Neuronal stem cell (in vitro differentiated cells): ENCODE measurements at regions not wholly inside any gene's neighbourhood (a gene's known extent, or its start where the extent isn't known, plus 50 kb on each side); places are given as distances from the start of the nearest gene placed in this dataset.

ENCODE experiments used
- DNase-seq: peaks from one replicate; pipeline ENCODE4 v3.0.0-alpha.2; 2013; ENCODE audit warnings: low spot score
- H2AFZ ChIP-seq: one replicate; pipeline ENCODE4 v1.6.1; 2013; ENCODE audit warnings: mild to moderate bottlenecking, low read length, inconsistent platforms
- H2AK5ac ChIP-seq: 2 replicates; pipeline ENCODE4 v1.6.1; 2013; ENCODE audit warnings: low read depth, mild to moderate bottlenecking, inconsistent platforms, low read length, moderate library complexity, mixed read lengths
- H2BK120ac ChIP-seq: 2 replicates; pipeline ENCODE4 v1.6.1; 2013; ENCODE audit warnings: low read depth, mild to moderate bottlenecking, inconsistent platforms, low read length, moderate library complexity, mixed read lengths
- H2BK12ac ChIP-seq: one replicate; pipeline ENCODE4 v1.6.1; 2013; ENCODE audit warnings: low read length, inconsistent platforms
- H2BK15ac ChIP-seq: 2 replicates; pipeline ENCODE4 v1.6.1; 2013; ENCODE audit warnings: mild to moderate bottlenecking, low read length, inconsistent platforms, mixed read lengths
- H2BK5ac ChIP-seq: one replicate; pipeline ENCODE4 v1.6.1; 2013; ENCODE audit warnings: inconsistent platforms, mild to moderate bottlenecking, low read length, moderate library complexity
- H3K14ac ChIP-seq: one replicate; pipeline ENCODE4 v1.6.1; 2013; ENCODE audit warnings: low read length, inconsistent platforms
- H3K18ac ChIP-seq: 2 replicates; pipeline ENCODE4 v1.6.1; 2013; ENCODE audit warnings: low read length, inconsistent platforms
- H3K23ac ChIP-seq: 2 replicates; pipeline ENCODE4 v1.6.1; 2013; ENCODE audit warnings: low read depth, mild to moderate bottlenecking, mixed read lengths, low read length, inconsistent platforms; ENCODE audit not compliant: poor library complexity
- H3K27ac ChIP-seq: replicated peaks from 3 replicates; pipeline ENCODE4 v1.5.1; 2013; ENCODE audit warnings: low read length, inconsistent platforms
- H3K27me3 ChIP-seq, 3 experiments: 2 replicates each; pipeline ENCODE4 v1.6.1; 2013; ENCODE audit warnings: low read length in 3 of 3, mild to moderate bottlenecking in 2 of 3, inconsistent platforms in 1 of 3, low read depth in 1 of 3, mixed read lengths in 1 of 3, moderate library complexity in 1 of 3; ENCODE audit not compliant: control insufficient read depth in 3 of 3, insufficient read depth in 3 of 3
- H3K36me3 ChIP-seq, 2 donors: replicated peaks in 1 of 2; 2 replicates each; pipeline ENCODE4 v1.6.1; 2013; ENCODE audit warnings: low read length in 2 of 2; ENCODE audit not compliant: control insufficient read depth in 2 of 2, insufficient read depth in 2 of 2
- H3K4ac ChIP-seq: 2 replicates; pipeline ENCODE4 v1.6.1; 2013; ENCODE audit warnings: inconsistent platforms, mild to moderate bottlenecking, low read length, moderate library complexity
- H3K4me1 ChIP-seq, 2 donors: 1 replicate in 1 of 2; 2 replicates in 1 of 2; pipeline ENCODE4 v1.6.1; 2013; ENCODE audit warnings: low read length in 2 of 2, low read depth in 1 of 2; ENCODE audit not compliant: control insufficient read depth in 2 of 2, insufficient read depth in 1 of 2
- H3K4me2 ChIP-seq: one replicate; pipeline ENCODE4 v1.6.1; 2013; ENCODE audit warnings: mild to moderate bottlenecking, low read length, inconsistent platforms; ENCODE audit not compliant: insufficient read depth, poor library complexity, severe bottlenecking
- H3K4me3 ChIP-seq, 2 donors: 2 replicates each; pipeline ENCODE4 v1.5.1; 2013; ENCODE audit warnings: low read length in 2 of 2, mild to moderate bottlenecking in 2 of 2, inconsistent platforms in 1 of 2, moderate library complexity in 1 of 2
- H3K79me1 ChIP-seq: one replicate; pipeline ENCODE4 v1.6.1; 2013; ENCODE audit warnings: low read depth, mild to moderate bottlenecking, inconsistent platforms, low read length, moderate library complexity
- H3K9ac ChIP-seq: one replicate; pipeline ENCODE4 v1.6.1; 2013; ENCODE audit warnings: mild to moderate bottlenecking, low read depth, low read length, inconsistent platforms; ENCODE audit not compliant: poor library complexity
- H3K9me3 ChIP-seq, 2 donors: replicated peaks in 1 of 2; 2 replicates each; pipeline versions ENCODE3 to v1.6.1; 2013; ENCODE audit warnings: low read length in 2 of 2, mild to moderate bottlenecking in 2 of 2, inconsistent platforms in 1 of 2, low read depth in 1 of 2, mixed read lengths in 1 of 2, moderate library complexity in 1 of 2; ENCODE audit not compliant: control insufficient read depth in 2 of 2, insufficient read depth in 1 of 2
- H4K8ac ChIP-seq: one replicate; pipeline ENCODE4 v1.6.1; 2013; ENCODE audit warnings: low read depth, mild to moderate bottlenecking, inconsistent platforms, low read length, moderate library complexity
- H4K91ac ChIP-seq: one replicate; pipeline ENCODE4 v1.6.1; 2013; ENCODE audit warnings: low read length, low read depth, mild to moderate bottlenecking, inconsistent platforms; ENCODE audit not compliant: poor library complexity
- WGBS, 2 donors: extraction: QIAGEN DNeasy Blood & Tissue Kit; methylation state at CpG; one replicate each; pipeline ENCODE4 v1.1.7; 2013; ENCODE audit warnings: missing lambda C conversion rate in 2 of 2, mixed read lengths in 1 of 2; ENCODE audit not compliant: insufficient read length in 2 of 2, insufficient replicate concordance in 1 of 2; ENCODE audit errors: extremely low coverage in 2 of 2; 5-methylcytosine and 5-hydroxymethylcytosine counted together

DNA sequence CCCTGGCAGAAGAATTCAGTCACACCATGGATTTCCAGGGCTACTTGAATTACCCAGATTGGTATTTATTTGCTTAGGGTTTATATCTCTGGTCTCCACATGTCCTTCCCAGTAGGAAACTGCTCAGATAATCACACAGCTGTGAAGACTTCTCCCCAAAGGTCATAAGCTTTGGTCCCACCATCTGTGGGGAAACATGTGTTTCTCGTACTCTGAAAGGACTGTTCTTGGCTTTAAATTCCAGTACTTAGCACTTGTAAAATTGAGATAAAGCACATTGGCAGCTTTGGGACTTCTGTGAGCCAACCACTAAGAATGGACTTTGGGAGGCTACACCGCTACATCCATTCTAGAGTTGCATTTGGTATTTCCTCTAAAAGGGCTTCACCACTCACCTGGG lies 205.3 kb upstream of the FOXA2 start:
- DNase-seq, result no peak
- Histone ChIP-seq H3K9me3 (no peaks in the 10 kb centered on the region), H2AK5ac (no peak overlapping the region), H3K27ac (no peak overlapping the region), H3K14ac (no peak overlapping the region), H3K4me1 (no peaks in the 10 kb centered on the region), H3K27me3 (no peaks in the 10 kb centered on the region), H2BK5ac (no peak overlapping the region), H4K8ac (no peak overlapping the region), H2AFZ (no peak overlapping the region), H2BK15ac (no peak overlapping the region), H3K18ac (no peak overlapping the region), H3K4me3 (no peak overlapping the region), H4K91ac (no peak overlapping the region), H3K9ac (no peak overlapping the region), H3K4me2 (no peak overlapping the region), H3K79me1 (no peaks in the 10 kb centered on the region), H3K23ac (no peak overlapping the region), H2BK120ac (no peak overlapping the region), H3K36me3 (no peaks in the 10 kb centered on the region), H2BK12ac (no peak overlapping the region), H3K4ac (no peak overlapping the region)
- WGBS, 2 donors, result no CpG with 5 or more reads among the region's 2 CpGs

DNA sequence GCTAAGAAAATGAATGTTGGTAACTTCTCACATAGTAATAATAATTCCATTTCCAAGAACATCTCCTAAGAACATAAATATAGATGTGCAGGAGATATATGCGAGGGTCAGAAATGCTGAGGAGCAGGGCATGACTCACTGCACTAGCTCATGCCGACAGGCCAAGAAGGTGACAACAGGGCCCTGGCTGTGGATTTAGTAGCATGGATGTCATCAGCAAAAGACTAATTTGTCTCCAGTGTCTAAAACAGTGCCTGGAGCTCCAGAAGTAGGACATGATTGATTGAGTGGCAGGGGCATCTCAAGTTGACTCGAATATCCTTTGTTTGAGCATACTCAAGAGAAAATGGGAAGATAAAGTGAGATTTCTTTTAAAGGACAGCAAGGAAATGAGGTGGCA lies 207.0 kb upstream of the FOXA2 start:
- WGBS, 2 donors, result no CpG with 5 or more reads among the region's 3 CpGs
- H4K8ac ChIP-seq, result no peak overlapping the region
- DNase-seq, result no peak
- no peak overlapping the region for H2BK120ac ChIP-seq
- peaks cover 0 to 4% of the 10 kb centered on the region in 2 donors for H3K4me1 ChIP-seq
- no peak overlapping the region for H3K27ac ChIP-seq
- H3K14ac ChIP-seq, result no peak overlapping the region
- no peaks in the 10 kb centered on the region for H3K79me1 ChIP-seq
- no peaks in the 10 kb centered on the region for H3K9me3 ChIP-seq
- H3K4ac ChIP-seq, result no peak overlapping the region
- H3K9ac ChIP-seq, result no peak overlapping the region
- H2AFZ ChIP-seq, result no peak overlapping the region
- no peak overlapping the region for H3K4me2 ChIP-seq
- no peak overlapping the region for H2AK5ac ChIP-seq
- no peak overlapping the region for H3K18ac ChIP-seq
- H3K27me3 ChIP-seq, result no peaks in the 10 kb centered on the region
- no peak overlapping the region for H2BK12ac ChIP-seq
- H3K36me3 ChIP-seq, result no peaks in the 10 kb centered on the region
- no peak overlapping the region for H3K23ac ChIP-seq
- no peak overlapping the region for H4K91ac ChIP-seq
- H2BK5ac ChIP-seq, result no peak overlapping the region
- no peak overlapping the region for H2BK15ac ChIP-seq
- no peak overlapping the region for H3K4me3 ChIP-seq

DNA sequence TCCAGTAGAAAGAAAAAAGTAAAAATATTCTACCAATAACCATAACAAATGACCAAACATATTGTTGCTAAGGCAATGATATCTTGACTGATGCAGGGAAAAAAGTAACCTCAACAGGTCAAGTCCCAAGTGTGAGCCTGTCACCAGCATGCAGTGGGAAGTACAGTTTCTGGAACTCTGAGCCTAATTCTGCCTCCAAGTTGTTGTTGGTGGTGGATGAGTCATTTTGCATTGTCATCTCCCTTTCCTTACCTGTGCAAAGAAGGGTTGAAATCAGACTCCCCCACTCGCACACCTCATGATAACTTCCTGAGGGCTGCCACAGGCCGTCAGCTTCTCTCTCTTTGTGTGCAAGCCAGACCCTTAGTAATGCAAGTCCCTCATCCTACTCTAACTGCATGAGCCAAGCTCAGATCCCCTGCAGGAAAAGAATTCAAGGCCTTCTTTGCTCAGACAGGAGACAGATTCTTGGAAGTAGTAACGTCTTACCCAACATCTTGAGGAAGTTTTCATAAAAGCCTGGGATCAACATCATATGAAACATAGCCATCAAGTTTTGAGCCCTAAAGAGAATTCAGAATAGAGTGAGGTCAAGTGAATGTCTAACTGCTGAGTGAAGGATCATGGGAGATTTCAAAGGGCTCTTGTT lies 207.6 kb upstream of the FOXA2 start:
- DNase-seq, result no peak
- H3K4me2 ChIP-seq, result no peak overlapping the region
- H3K18ac ChIP-seq, result no peak overlapping the region
- no peak overlapping the region for H3K4me3 ChIP-seq
- no peak overlapping the region for H3K14ac ChIP-seq
- H2BK120ac ChIP-seq, result no peak overlapping the region
- no peak overlapping the region for H3K4ac ChIP-seq
- no peaks in the 10 kb centered on the region for H3K9me3 ChIP-seq
- peaks cover 0 to 4% of the 10 kb centered on the region in 2 donors for H3K4me1 ChIP-seq
- no peaks in the 10 kb centered on the region for H3K79me1 ChIP-seq
- H2BK12ac ChIP-seq, result no peak overlapping the region
- no peak overlapping the region for H2AK5ac ChIP-seq
- H2BK5ac ChIP-seq, result no peak overlapping the region
- H4K91ac ChIP-seq, result no peak overlapping the region
- no peak overlapping the region for H4K8ac ChIP-seq
- H3K27me3 ChIP-seq, result no peaks in the 10 kb centered on the region
- H2AFZ ChIP-seq, result no peak overlapping the region
- no peaks in the 10 kb centered on the region for H3K36me3 ChIP-seq
- no CpG with 5 or more reads among the region's 3 CpGs for WGBS, 2 donors
- no peak overlapping the region for H3K9ac ChIP-seq
- no peak overlapping the region for H3K27ac ChIP-seq
- H2BK15ac ChIP-seq, result no peak overlapping the region
- no peak overlapping the region for H3K23ac ChIP-seq

DNA sequence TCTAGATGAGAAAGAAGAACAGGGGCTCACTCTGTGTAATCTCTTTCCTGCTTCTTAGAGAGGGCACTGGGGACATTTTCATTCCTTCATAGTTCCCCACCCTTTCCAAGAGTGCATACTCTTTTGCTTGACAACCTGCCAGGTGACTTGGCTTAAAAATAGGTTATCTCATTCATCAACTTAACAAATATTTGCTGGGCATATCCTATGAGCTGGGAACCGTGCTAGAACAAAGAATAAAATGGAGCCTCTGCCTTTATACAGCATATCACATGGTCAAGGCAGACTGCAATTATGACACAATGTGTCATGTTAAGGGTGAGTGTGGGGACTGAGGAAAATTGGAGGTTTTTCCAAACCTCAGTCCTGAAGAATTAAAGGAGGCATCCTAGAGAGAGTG lies 209.8 kb upstream of the FOXA2 start:
- no peaks in the 10 kb centered on the region for H3K27me3 ChIP-seq
- H3K4me2 ChIP-seq, result no peak overlapping the region
- H3K18ac ChIP-seq, result no peak overlapping the region
- no peak overlapping the region for H2BK120ac ChIP-seq
- no peaks in the 10 kb centered on the region for H3K9me3 ChIP-seq
- no peak overlapping the region for H3K4ac ChIP-seq
- no peak overlapping the region for H2BK5ac ChIP-seq
- H3K36me3 ChIP-seq, result no peaks in the 10 kb centered on the region
- H3K4me3 ChIP-seq, result no peak overlapping the region
- H2AK5ac ChIP-seq, result no peak overlapping the region
- no peak overlapping the region for H4K8ac ChIP-seq
- no CpG with 5 or more reads among the region's 1 CpG for whole genome bisulfite sequencing, 2 donors
- no peak overlapping the region for H2BK12ac ChIP-seq
- no peak overlapping the region for H4K91ac ChIP-seq
- no peaks in the 10 kb centered on the region for H3K79me1 ChIP-seq
- H3K4me1 ChIP-seq, result peaks cover 0 to 4% of the 10 kb centered on the region in 2 donors
- H3K23ac ChIP-seq, result no peak overlapping the region
- no peak overlapping the region for H3K27ac ChIP-seq
- no peak overlapping the region for H2BK15ac ChIP-seq
- H2AFZ ChIP-seq, result no peak overlapping the region
- H3K14ac ChIP-seq, result no peak overlapping the region
- H3K9ac ChIP-seq, result no peak overlapping the region
- no peak for DNase-seq
